ENCODE measurements at regions not wholly inside any gene's neighbourhood (a gene's known extent, or its start where the extent isn't known, plus 50 kb on each side); places are given as distances from the start of the nearest gene placed in this dataset.

GRCh38 chr7:68674826-68675225, 923.4 kb upstream of the AUTS2 start:
- H3K9me2 ChIP-seq (ENCODE audit: insufficient read depth): no peaks in the 10 kb centered on the region

GRCh38 chr7:68676813-68677535, 921.3 kb upstream of the AUTS2 start:
- no peaks in the 10 kb centered on the region for H3K79me2 ChIP-seq (ENCODE audit: insufficient read depth)
- in situ Hi-C loops (cut with MboI): no loop called here
- no peaks in the 10 kb centered on the region for H3F3A ChIP-seq (ENCODE audit: insufficient read depth)
- H3K9me3 ChIP-seq (ENCODE audit: low read depth): no peaks in the 10 kb centered on the region
- no peaks in the 10 kb centered on the region for H3K27me3 ChIP-seq (replicated peaks; ENCODE audit: insufficient read depth)
- TF ChIP-seq EZH2 (IDR thresholded peaks at IDR 0.05; ENCODE audit: insufficient read depth, poor library complexity, severe bottlenecking): no peak
- no peak for TF ChIP-seq EZH2phosphoT487 (IDR thresholded peaks at IDR 0.05; ENCODE audit: insufficient read depth, low read depth)
- no peak overlapping the region for H3K4me3 ChIP-seq
- DNase-seq: no peak
- H3K9me2 ChIP-seq (ENCODE audit: insufficient read depth): no peaks in the 10 kb centered on the region
- WGBS, 2 experiments (ENCODE audit: low coverage in 1 of 2, low lambda C conversion rate in 2 of 2, missing lambda C conversion rate in 2 of 2): 1 to 6% methylated on average over 13 of the region's 13 CpGs
- H3K4me1 ChIP-seq (ENCODE audit: insufficient read depth): no peaks in the 10 kb centered on the region
- no peak overlapping the region for H3K27ac ChIP-seq
- H3K36me3 ChIP-seq (ENCODE audit: low read depth): no peaks in the 10 kb centered on the region
- H4K20me1 ChIP-seq (ENCODE audit: insufficient read depth): no peaks in the 10 kb centered on the region
- H2AFZ ChIP-seq: no peak overlapping the region
- H3K4me2 ChIP-seq (ENCODE audit: unreplicated experiment): no peak overlapping the region
- no peak overlapping the region for H3K9ac ChIP-seq

More at GRCh38 chr7:68674826-68675225, 923.4 kb upstream of the AUTS2 start:
- H3F3A ChIP-seq (ENCODE audit: insufficient read depth): no peaks in the 10 kb centered on the region
- in situ Hi-C loops (cut with MboI): no loop called here
- H3K9me3 ChIP-seq (ENCODE audit: low read depth): no peaks in the 10 kb centered on the region
- no peaks in the 10 kb centered on the region for H3K36me3 ChIP-seq (ENCODE audit: low read depth)
- H4K20me1 ChIP-seq (ENCODE audit: insufficient read depth): no peaks in the 10 kb centered on the region
- H3K4me1 ChIP-seq (ENCODE audit: insufficient read depth): no peaks in the 10 kb centered on the region
- H3K27me3 ChIP-seq (replicated peaks; ENCODE audit: insufficient read depth): no peaks in the 10 kb centered on the region
- H3K4me3 ChIP-seq: no peak overlapping the region
- 33 to 34% methylated on average over 3 of the region's 3 CpGs for WGBS, 2 experiments (ENCODE audit: low coverage in 1 of 2, low lambda C conversion rate in 2 of 2, missing lambda C conversion rate in 2 of 2)
- H3K79me2 ChIP-seq (ENCODE audit: insufficient read depth): no peaks in the 10 kb centered on the region
- DNase-seq: no peak
- H3K4me2 ChIP-seq (ENCODE audit: unreplicated experiment): no peak overlapping the region
- H3K27ac ChIP-seq: no peak overlapping the region
- no peak overlapping the region for H2AFZ ChIP-seq
- TF ChIP-seq EZH2 (IDR thresholded peaks at IDR 0.05; ENCODE audit: insufficient read depth, poor library complexity, severe bottlenecking) (no peak), EZH2phosphoT487 (IDR thresholded peaks at IDR 0.05; ENCODE audit: insufficient read depth, low read depth) (no peak)
- no peak overlapping the region for H3K9ac ChIP-seq

- 43 to 58% methylated on average over 4 of the region's 4 CpGs for WGBS, 2 experiments (ENCODE audit: low coverage in 1 of 2, low lambda C conversion rate in 2 of 2, missing lambda C conversion rate in 2 of 2)
- peak; percentile 3 for DNase-seq
- in situ Hi-C loops (cut with MboI): no loop called here
Measured at GRCh38 chr7:68678196-68678595, 920.1 kb upstream of the AUTS2 start.

GRCh38 chr7:68679459-68680234, 918.6 kb upstream of the AUTS2 start:
- H3F3A ChIP-seq (ENCODE audit: insufficient read depth): no peaks in the 10 kb centered on the region
- H3K9ac ChIP-seq: no peak overlapping the region
- no peaks in the 10 kb centered on the region for H3K36me3 ChIP-seq (ENCODE audit: low read depth)
- no peaks in the 10 kb centered on the region for H3K27me3 ChIP-seq (replicated peaks; ENCODE audit: insufficient read depth)
- H2AFZ ChIP-seq: no peak overlapping the region
- H3K9me2 ChIP-seq (ENCODE audit: insufficient read depth): no peaks in the 10 kb centered on the region
- no peaks in the 10 kb centered on the region for H3K9me3 ChIP-seq (ENCODE audit: low read depth)
- H3K4me1 ChIP-seq (ENCODE audit: insufficient read depth): no peaks in the 10 kb centered on the region
- in situ Hi-C loops (cut with MboI): no loop called here
- no peaks in the 10 kb centered on the region for H4K20me1 ChIP-seq (ENCODE audit: insufficient read depth)
- H3K4me2 ChIP-seq (ENCODE audit: unreplicated experiment): no peak overlapping the region
- DNase-seq: no peak
- H3K79me2 ChIP-seq (ENCODE audit: insufficient read depth): no peaks in the 10 kb centered on the region
- TF ChIP-seq EZH2phosphoT487 (IDR thresholded peaks at IDR 0.05; ENCODE audit: insufficient read depth, low read depth): no peak
- TF ChIP-seq EZH2 (IDR thresholded peaks at IDR 0.05; ENCODE audit: insufficient read depth, poor library complexity, severe bottlenecking): no peak
- no peak overlapping the region for H3K27ac ChIP-seq
- 21% methylated on average over 7 of the region's 7 CpGs for WGBS, 2 experiments (ENCODE audit: low coverage in 1 of 2, low lambda C conversion rate in 2 of 2, missing lambda C conversion rate in 2 of 2)
- H3K4me3 ChIP-seq: no peak overlapping the region

More at GRCh38 chr7:68678196-68678595, 920.1 kb upstream of the AUTS2 start:
- H3K36me3 ChIP-seq (ENCODE audit: low read depth): no peaks in the 10 kb centered on the region
- no peaks in the 10 kb centered on the region for H3K9me2 ChIP-seq (ENCODE audit: insufficient read depth)
- no peaks in the 10 kb centered on the region for H3F3A ChIP-seq (ENCODE audit: insufficient read depth)
- no peaks in the 10 kb centered on the region for H3K4me1 ChIP-seq (ENCODE audit: insufficient read depth)
- no peak overlapping the region for H3K4me2 ChIP-seq (ENCODE audit: unreplicated experiment)
- no peaks in the 10 kb centered on the region for H3K9me3 ChIP-seq (ENCODE audit: low read depth)
- H3K79me2 ChIP-seq (ENCODE audit: insufficient read depth): no peaks in the 10 kb centered on the region
- no peak overlapping the region for H2AFZ ChIP-seq
- no peak overlapping the region for H3K27ac ChIP-seq
- H3K9ac ChIP-seq: no peak overlapping the region
- no peak for TF ChIP-seq EZH2phosphoT487 (IDR thresholded peaks at IDR 0.05; ENCODE audit: insufficient read depth, low read depth)
- no peak for TF ChIP-seq EZH2 (IDR thresholded peaks at IDR 0.05; ENCODE audit: insufficient read depth, poor library complexity, severe bottlenecking)
- H3K4me3 ChIP-seq: no peak overlapping the region
- H4K20me1 ChIP-seq (ENCODE audit: insufficient read depth): no peaks in the 10 kb centered on the region
- no peaks in the 10 kb centered on the region for H3K27me3 ChIP-seq (replicated peaks; ENCODE audit: insufficient read depth)

All from GM23248 (cell line).